ENCODE measurements at regions not wholly inside any gene's neighbourhood (a gene's known extent, or its start where the extent isn't known, plus 50 kb on each side); places are given as distances from the start of the nearest gene placed in this dataset.

- H3K4me3 ChIP-seq (replicated peaks; ENCODE audit: low read depth, low read length) = no peak overlapping the region
- DNase-seq (ENCODE audit: low read depth) = peak; percentile 10
- TF ChIP-seq CTCF (IDR thresholded peaks at IDR 0.05; ENCODE audit: low read length, missing control alignments) = no peak
These were observed 1076.7 kb downstream of the TMTC2 start for GRCh38 chr12:83763425-83763824.

GRCh38 chr12:83759906-83760305 is 1073.2 kb downstream of the TMTC2 start:
- no peak for DNase-seq (ENCODE audit: low read depth)
- TF ChIP-seq CTCF (IDR thresholded peaks at IDR 0.05; ENCODE audit: low read length, missing control alignments) = no peak
- H3K4me3 ChIP-seq (replicated peaks; ENCODE audit: low read depth, low read length) = no peak overlapping the region

DNA sequence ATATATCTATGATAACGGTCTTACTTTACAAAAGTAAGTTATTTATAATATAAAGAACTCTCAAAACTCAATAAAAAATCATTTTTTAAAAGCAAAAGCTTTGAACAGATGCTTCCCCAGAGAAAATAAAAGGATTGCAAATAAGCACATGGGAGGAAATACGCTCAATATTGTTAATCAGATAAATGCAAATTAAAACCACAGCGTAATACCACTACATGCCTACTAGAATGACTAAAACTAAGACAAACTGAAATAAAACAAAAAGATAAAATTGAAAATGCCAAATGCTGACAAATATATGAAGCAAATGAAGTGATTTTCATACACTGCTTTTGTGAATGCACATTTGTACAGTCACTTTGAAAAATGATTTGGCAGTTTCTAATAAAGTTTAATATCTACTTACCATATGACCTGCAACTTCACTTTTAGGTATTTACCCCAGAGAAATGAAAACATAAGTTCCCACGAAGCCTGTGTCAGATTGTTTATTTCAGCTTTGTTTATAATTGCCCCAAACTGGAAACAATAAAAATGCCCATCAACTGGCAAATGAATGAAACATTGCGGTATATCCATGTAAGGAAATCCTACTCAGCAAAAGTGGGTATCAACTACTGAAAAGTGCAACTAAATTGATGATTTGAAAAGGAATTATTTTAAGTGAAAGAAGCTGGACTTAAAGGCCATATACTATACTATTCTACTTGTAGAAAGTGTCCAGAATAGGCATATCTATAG is 1072.4 kb downstream of the TMTC2 start:
- H3K4me3 ChIP-seq (replicated peaks; ENCODE audit: low read depth, low read length) = no peak overlapping the region
- no peak for TF ChIP-seq CTCF (IDR thresholded peaks at IDR 0.05; ENCODE audit: low read length, missing control alignments)
- no peak for DNase-seq (ENCODE audit: low read depth)

DNA sequence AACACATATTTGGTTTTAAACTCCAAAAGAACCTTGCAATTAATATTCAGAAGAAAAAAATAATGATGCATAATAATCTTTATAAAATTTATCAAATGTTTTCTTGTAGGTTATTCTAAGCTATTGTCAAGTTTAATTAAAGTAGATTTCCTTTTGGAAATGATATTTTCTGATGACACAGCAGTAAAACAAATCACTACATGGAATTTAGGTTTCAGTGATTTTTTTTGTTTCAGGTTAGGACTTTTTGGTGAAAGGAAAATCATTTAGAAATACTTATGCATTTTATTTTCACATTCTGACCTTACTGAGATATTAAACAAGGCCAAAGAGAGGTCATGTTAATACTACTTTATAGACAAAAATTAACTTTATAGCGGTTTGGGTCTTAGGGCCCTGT is 1067.2 kb downstream of the TMTC2 start:
- H3K4me3 ChIP-seq (replicated peaks; ENCODE audit: low read depth, low read length) = no peak overlapping the region
- no peak for DNase-seq (ENCODE audit: low read depth)
- no peak for TF ChIP-seq CTCF (IDR thresholded peaks at IDR 0.05; ENCODE audit: low read length, missing control alignments)

DNA sequence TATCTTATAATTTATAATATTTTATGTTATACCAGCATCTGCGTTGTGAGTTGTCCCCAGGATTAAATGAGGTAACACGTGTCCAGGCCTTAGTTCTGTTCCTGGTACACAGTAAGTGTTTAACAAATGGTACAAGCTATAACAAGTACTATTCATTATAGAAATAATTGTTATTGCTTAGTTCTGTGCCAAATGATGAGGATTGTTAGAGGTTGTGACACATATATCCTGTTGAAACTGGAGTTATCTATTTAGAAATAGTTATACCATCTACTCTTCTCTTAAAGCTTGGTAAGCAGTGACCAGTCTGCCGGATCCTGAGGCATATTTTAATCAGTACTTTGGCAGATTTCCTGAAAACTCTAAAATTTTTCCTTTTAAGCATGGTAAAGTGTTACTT is 1066.5 kb downstream of the TMTC2 start:
- no peak for TF ChIP-seq CTCF (IDR thresholded peaks at IDR 0.05; ENCODE audit: low read length, missing control alignments)
- no peak for DNase-seq (ENCODE audit: low read depth)
- no peak overlapping the region for H3K4me3 ChIP-seq (replicated peaks; ENCODE audit: low read depth, low read length)

DNA sequence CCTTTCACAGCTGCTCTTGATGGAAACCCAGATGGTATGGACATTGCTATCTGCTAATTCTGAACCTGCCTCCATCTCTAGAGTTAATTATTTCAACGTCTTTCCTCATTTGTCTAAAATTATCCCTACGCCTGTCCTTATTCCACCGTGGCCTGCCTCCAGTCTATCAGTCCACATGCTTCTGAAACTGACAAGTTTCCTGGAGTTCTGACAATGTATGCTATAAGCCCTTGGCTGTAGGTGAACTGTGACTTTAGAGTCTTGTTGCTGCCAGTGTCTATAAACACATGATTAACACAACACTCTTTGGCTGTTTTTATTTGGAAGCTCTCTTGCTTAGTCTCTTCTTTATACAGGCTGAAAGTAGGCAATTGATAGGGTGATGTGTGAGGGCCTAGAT is 1052.9 kb downstream of the TMTC2 start:
- no peak overlapping the region for H3K4me3 ChIP-seq (replicated peaks; ENCODE audit: low read depth, low read length)
- no peak for DNase-seq (ENCODE audit: low read depth)
- TF ChIP-seq CTCF (IDR thresholded peaks at IDR 0.05; ENCODE audit: low read length, missing control alignments) = no peak

DNA sequence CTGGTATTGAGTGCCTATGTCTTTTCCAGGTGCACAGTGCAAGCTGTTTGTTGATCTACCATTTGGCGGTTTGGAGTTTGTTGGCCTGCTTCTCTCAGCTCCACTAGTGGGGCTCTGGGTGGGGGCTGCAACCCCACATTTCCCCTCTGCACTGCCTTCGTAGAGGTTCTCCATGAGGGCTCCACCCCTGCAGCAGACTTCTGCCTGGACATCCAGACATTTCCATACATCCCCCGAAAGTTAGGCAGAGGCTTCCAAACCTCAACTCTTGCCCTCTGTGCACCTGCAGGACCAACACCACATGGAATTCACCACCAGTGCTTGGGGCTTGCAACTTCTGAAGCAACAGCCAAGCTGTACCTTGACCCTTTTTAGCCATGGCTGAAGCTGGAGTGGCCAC is 1024.1 kb downstream of the TMTC2 start:
- TF ChIP-seq CTCF (IDR thresholded peaks at IDR 0.05; ENCODE audit: low read length, missing control alignments) = no peak
- no peak for DNase-seq (ENCODE audit: low read depth)
- H3K4me3 ChIP-seq (replicated peaks; ENCODE audit: low read depth, low read length) = no peak overlapping the region
